HG02642 (cell line): ENCODE measurements at regions not wholly inside any gene's neighbourhood (a gene's known extent, or its start where the extent isn't known, plus 50 kb on each side); places are given as distances from the start of the nearest gene placed in this dataset.
"Not testable (repeated sequence)": the region's sequence is repeated elsewhere in the genome, so short reads cannot be mapped to it uniquely, and the experiment has no call there.

Source experiments
- ATAC-seq: cut with Tn5 transposase; IDR thresholded peaks from one replicate; pipeline ENCODE4 v1.9.1; 2021; ENCODE audit warnings: mild to moderate bottlenecking; ENCODE audit not compliant: unreplicated experiment, poor library complexity

- no peak for ATAC-seq
Measured at GRCh38 chr10:16231176-16231575, 205.6 kb upstream of the PTER start.

- no peak for ATAC-seq
Measured at GRCh38 chr10:16231734-16232435, 204.9 kb upstream of the PTER start.

GRCh38 chr10:16232441-16232840 is 204.4 kb upstream of the PTER start:
- ATAC-seq, result no peak

GRCh38 chr10:16234916-16235315 is 201.9 kb upstream of the PTER start:
- no peak for ATAC-seq

- ATAC-seq, result no peak
Measured at GRCh38 chr10:16242446-16242845, 194.4 kb upstream of the PTER start.

- ATAC-seq, result no peak
Measured at GRCh38 chr10:16242859-16243613, 193.8 kb upstream of the PTER start.

GRCh38 chr10:16250136-16250535 is 186.7 kb upstream of the PTER start:
- ATAC-seq, result not testable (repeated sequence)

GRCh38 chr10:16256336-16256735 is 180.5 kb upstream of the PTER start:
- no peak for ATAC-seq

- ATAC-seq, result no peak
Measured at GRCh38 chr10:16258291-16259040, 178.3 kb upstream of the PTER start.

GRCh38 chr10:16259726-16260125 is 177.1 kb upstream of the PTER start:
- no peak for ATAC-seq

GRCh38 chr10:16260388-16260787 is 176.4 kb upstream of the PTER start:
- no peak for ATAC-seq

- ATAC-seq, result no peak
Measured at GRCh38 chr10:16271571-16271970, 165.2 kb upstream of the PTER start.

- ATAC-seq, result no peak
Measured at GRCh38 chr10:16274911-16275310, 161.9 kb upstream of the PTER start.

- no peak for ATAC-seq
Measured at GRCh38 chr10:16280595-16280994, 156.2 kb upstream of the PTER start.

- no peak for ATAC-seq
Measured at GRCh38 chr10:16292366-16292765, 144.4 kb upstream of the PTER start.

- ATAC-seq, result no peak
Measured at GRCh38 chr10:16297069-16297468, 139.7 kb upstream of the PTER start.

GRCh38 chr10:16297642-16298041 is 139.2 kb upstream of the PTER start:
- ATAC-seq, result no peak

- no peak for ATAC-seq
Measured at GRCh38 chr10:16304311-16304710, 132.5 kb upstream of the PTER start.

- no peak for ATAC-seq
Measured at GRCh38 chr10:16310440-16310839, 126.4 kb upstream of the PTER start.

GRCh38 chr10:16314259-16314658 is 122.6 kb upstream of the PTER start:
- ATAC-seq, result no peak

GRCh38 chr10:16316733-16317390 is 119.9 kb upstream of the PTER start:
- no peak for ATAC-seq
